Right atrium auricular region (tissue), 2 donors: ENCODE measurements at regions not wholly inside any gene's neighbourhood (a gene's known extent, or its start where the extent isn't known, plus 50 kb on each side); places are given as distances from the start of the nearest gene placed in this dataset.

Experiments used
- DNase-seq: peaks from one replicate; pipeline ENCODE4 v3.0.0-alpha.2; 2019; ENCODE audit warnings: low spot score
- H3K27ac ChIP-seq, 2 donors: fragments of 200-600 bp; sonication (generic); 1 replicate in 1 of 2; 2 replicates in 1 of 2; pipeline ENCODE4 v1.5.1; 2016 to 2019
- H3K27me3 ChIP-seq, 2 donors: fragments of 200-600 bp; sonication (generic); one replicate each; pipeline versions ENCODE4 v1.5.1 to v1.6.0; 2017 to 2019
- H3K36me3 ChIP-seq: fragments of 200-600 bp; sonication (generic); one replicate; pipeline ENCODE4 v1.5.1; 2016
- H3K4me1 ChIP-seq, 2 donors: fragments of 200-600 bp; sonication (generic); one replicate each; pipeline versions ENCODE4 v1.5.1 to v1.6.0; 2017 to 2019
- H3K4me3 ChIP-seq, 2 donors: fragments of 200-600 bp; sonication (generic); 1 replicate in 1 of 2; 2 replicates in 1 of 2; pipeline ENCODE4 v1.5.1; 2017 to 2019; ENCODE audit warnings: mild to moderate bottlenecking in 1 of 2, moderate library complexity in 1 of 2
- H3K9me3 ChIP-seq, 2 donors: fragments of 200-600 bp; sonication (generic); one replicate each; pipeline ENCODE4 v1.5.1; 2019
- CTCF ChIP-seq, 2 donors: fragments of 200-600 bp; sonication (generic); IDR thresholded peaks; one replicate each; pipeline ENCODE4 v1.5.1; 2019; ENCODE audit warnings: antibody characterized with exemption in 2 of 2

GRCh38 chr4:123477711-123478209 lies 81.2 kb downstream of the SPRY1 start:
- Histone ChIP-seq H3K36me3 (no peaks in the 10 kb centered on the region), H3K4me3 (no peak overlapping the region), H3K9me3 (no peaks in the 10 kb centered on the region), H3K4me1 (no peaks in the 10 kb centered on the region), H3K27me3 (no peaks in the 10 kb centered on the region), H3K27ac (no peak overlapping the region)
- no peak for DNase-seq
- TF ChIP-seq CTCF (IDR thresholded peaks at IDR 0.05): no peak

- Histone ChIP-seq H3K27ac (no peak overlapping the region), H3K27me3 (no peaks in the 10 kb centered on the region), H3K36me3 (no peaks in the 10 kb centered on the region), H3K9me3 (no peaks in the 10 kb centered on the region), H3K4me3 (no peak overlapping the region), H3K4me1 (no peaks in the 10 kb centered on the region)
- no peak for DNase-seq
- no peak for TF ChIP-seq CTCF (IDR thresholded peaks at IDR 0.05)
Observed at GRCh38 chr4:123478859-123479345, 82.3 kb downstream of the SPRY1 start.

- H3K36me3 ChIP-seq: no peaks in the 10 kb centered on the region
- H3K27ac ChIP-seq: no peak overlapping the region
- TF ChIP-seq CTCF (IDR thresholded peaks at IDR 0.05): no peak
- DNase-seq: no peak
- no peaks in the 10 kb centered on the region for H3K4me1 ChIP-seq
- no peaks in the 10 kb centered on the region for H3K9me3 ChIP-seq
- no peaks in the 10 kb centered on the region for H3K27me3 ChIP-seq
- no peak overlapping the region for H3K4me3 ChIP-seq
Observed at GRCh38 chr4:123479944-123480343, 83.3 kb downstream of the SPRY1 start.

DNA sequence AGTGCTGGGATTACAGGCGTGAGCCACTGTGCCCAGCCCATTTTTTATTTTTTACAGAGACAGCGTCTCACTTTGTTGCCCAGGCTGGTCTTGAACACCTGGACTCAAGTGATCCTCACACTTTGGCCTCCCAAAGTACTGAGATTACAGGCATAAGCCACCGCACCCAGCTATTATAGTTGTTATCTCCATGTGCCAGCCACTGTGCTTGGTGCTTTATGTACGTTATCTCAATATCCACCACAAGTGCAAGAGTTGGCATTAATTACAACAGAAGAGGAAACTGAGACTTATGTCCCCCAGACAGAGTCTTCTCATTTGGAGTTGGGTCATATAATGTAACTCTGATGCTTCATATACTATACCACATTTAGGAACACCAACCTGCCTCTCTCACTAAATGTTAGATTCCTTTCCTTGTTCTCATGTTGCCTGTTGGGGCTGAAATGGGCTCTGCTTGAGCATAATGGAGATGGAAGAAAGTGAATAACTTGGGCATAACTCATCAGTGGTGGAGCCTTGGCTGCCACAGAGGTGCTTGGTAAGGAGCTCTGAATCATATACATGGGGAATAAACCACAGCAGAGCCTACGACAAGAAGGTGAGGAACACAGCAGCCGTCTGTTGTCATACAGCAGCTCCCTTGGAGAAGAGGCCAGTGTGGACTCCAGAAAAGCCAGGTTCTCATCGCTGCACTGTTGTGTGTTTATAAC lies 84.3 kb downstream of the SPRY1 start:
- H3K4me3 ChIP-seq: no peak overlapping the region
- H3K36me3 ChIP-seq: no peaks in the 10 kb centered on the region
- DNase-seq: no peak
- no peaks in the 10 kb centered on the region for H3K27me3 ChIP-seq
- TF ChIP-seq CTCF (IDR thresholded peaks at IDR 0.05): no peak
- H3K27ac ChIP-seq: no peak overlapping the region
- H3K9me3 ChIP-seq: no peaks in the 10 kb centered on the region
- no peaks in the 10 kb centered on the region for H3K4me1 ChIP-seq

DNA sequence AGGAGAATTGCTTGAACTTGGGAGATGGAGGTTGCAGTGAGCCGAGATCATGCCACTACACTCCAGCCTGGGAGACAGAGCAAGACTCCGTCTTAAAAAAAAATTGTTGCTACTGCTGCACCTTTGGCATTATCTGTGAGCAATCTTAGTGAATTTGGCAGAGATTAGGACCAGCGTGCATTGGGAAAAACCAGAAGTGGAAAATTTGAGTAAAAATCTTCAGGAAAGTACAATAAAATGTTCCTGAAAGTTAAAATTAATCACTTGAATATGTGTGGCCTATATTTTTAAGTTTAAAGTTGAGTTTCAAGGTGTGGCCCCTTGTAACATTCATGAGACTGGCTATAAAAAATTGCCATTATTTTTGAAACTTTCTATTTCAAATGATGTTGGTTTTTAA lies 85.1 kb downstream of the SPRY1 start:
- TF ChIP-seq CTCF (IDR thresholded peaks at IDR 0.05): no peak
- Histone ChIP-seq H3K27me3 (no peaks in the 10 kb centered on the region), H3K27ac (no peak overlapping the region), H3K9me3 (no peaks in the 10 kb centered on the region), H3K4me3 (no peak overlapping the region), H3K4me1 (no peaks in the 10 kb centered on the region), H3K36me3 (no peaks in the 10 kb centered on the region)
- no peak for DNase-seq
